Activated CD4-positive, alpha-beta T cell treated with anti-CD3 and anti-CD28 coated beads, Interleukin-2, amount 50 U/mL, for 48 hours (primary cell): ENCODE measurements at regions not wholly inside any gene's neighbourhood (a gene's known extent, or its start where the extent isn't known, plus 50 kb on each side); places are given as distances from the start of the nearest gene placed in this dataset.
"Not testable (repeated sequence)": the region's sequence is repeated elsewhere in the genome, so short reads cannot be mapped to it uniquely, and the experiment has no call there.

ENCODE experiments used
- DNase-seq, 2 experiments: peaks; one replicate each; pipeline ENCODE4 v3.0.0-alpha.2; 2020

DNA sequence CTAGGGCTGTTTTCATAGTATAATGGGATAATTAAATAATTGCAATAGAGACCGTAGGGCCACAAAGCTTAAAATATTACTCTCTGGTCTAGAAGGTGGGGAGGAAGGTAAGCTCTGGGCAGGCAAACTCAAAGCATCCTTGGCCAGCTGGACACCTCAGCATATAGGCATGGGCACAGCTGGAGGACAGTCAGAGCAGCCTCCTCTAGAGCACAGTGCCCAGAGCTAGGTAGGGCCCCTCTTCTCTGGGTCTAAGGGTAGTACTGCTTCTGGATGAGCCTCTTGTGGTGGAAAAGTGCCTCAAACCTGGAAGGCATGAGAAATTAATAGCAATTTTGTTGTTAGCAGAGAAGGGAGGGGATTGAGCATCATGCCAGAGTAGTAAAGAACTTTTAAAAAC is 116.9 kb upstream of the FOXN2 start:
- DNase-seq: no peak

DNA sequence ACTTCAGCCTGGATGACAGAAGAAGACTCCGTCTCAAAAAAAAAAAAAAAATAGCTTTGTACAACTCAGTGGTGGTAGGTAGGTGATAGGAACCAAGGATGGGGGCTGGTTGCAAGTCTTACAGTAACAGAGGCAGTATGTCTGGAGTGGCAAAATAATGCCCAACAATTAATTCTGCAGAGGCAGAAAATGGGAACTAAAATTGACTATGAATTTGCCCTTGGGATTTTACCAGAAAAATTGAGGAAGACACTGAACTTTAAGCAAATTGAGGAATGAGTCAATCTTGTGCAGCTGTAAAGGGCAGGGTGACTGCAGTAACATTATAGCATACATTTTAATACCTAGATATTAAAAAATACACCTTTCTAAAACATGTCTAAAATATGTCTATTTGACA is 116.1 kb upstream of the FOXN2 start:
- DNase-seq: no peak

DNA sequence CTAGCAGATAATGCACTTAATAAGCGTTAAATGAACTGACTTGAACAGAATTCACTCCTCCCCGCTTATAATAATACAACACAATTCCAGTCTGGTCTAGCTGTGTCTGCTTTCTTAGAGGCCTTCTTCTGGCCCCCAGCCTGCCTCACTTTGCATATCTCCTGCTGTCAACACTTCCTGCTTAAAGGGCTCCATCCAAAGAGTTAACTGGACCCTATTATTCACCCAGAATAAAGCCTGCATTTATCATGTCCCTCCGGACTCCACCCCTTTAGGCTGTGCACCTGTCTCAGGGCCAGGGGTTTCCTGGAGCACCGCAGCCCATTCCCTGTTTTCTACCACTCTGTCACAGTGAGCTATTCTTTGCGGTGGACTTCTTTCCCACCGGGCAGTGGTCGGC is 115.4 kb upstream of the FOXN2 start:
- DNase-seq: no peak

DNA sequence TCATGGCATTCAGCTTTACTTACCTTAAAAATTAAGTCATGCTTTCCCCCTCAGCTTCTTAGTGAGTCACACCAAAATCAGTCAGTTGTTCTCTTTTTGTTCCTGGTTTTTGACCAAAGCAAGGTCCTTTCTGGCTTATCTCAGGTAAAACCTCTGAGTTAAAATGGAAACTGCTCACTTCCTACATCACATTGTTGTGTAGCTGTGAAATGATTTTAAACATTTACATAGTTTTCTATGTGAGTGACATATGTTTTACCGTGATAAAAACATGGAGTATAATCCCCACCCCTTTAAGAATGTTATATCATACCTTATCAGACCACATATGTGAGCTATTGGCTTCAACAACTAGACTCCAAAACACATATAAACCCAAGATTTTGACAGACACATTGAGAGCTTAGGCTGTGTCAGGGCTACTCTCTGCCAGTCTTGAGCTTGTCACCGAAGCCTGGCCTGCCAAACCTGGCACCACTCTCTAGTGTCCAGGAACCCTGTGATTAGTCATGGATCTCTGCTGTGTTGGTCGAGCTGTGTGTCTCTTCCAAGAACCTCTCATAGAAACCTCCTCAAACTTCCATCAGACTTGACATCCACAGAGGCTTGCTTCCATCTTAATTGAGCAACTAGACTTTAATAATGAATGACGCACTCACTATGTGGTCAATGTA is 113.7 kb upstream of the FOXN2 start:
- no peak for DNase-seq

DNA sequence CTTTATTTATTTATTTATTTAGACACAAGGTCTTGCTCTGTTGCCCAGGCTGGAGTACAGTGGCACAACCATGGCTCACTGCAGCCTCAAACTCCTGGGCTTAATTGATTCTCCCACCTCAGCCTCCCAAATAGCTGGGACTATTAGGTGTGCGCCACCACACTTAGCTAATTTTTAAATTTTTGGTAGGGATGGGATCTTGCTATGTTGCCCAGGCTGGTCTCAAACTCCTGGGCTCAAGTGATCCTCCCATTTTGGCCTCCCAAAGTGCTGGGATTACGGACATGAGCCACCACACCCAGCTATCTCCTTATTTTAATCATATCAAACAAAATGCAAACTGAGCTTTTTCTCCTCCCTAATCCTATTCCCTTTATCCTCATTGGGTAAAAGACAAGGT is 113.0 kb upstream of the FOXN2 start:
- not testable (repeated sequence) for DNase-seq

DNA sequence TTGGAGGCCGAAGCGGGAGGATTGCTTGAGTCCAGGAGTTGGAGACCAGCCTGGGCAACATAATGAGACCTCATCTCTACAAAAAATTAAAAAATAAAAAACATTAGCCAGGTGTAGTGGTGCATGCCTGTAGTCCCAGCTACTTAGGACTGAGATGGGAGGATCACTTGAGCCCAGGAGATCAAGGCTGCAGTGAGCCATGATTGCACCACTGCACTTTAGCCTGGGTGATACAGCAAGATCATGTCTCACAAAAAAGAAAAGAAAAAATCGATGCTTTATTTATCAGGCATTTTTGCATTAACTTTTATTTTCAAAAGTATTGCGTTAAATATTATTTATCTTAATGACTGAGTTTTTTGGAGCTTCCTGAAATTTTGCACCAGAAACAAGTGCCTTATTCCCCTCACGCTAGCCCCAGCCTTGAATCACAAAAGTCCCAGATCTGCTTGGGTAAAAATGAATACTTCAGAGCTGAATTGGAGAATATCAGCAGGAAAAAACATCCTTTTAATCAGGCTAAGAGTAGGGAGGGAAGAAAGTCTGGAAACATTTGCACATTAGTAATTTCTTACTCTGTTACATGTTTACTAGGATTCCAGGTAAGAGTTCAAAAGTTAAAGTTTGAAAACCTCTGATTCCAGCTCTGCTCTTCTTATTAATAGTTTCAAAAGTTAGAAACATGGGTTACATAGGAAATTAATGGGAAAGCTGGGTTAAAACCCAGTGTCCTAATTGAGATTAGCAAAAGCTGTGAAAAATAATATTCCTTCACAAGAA is 111.4 kb upstream of the FOXN2 start:
- DNase-seq: no peak

DNA sequence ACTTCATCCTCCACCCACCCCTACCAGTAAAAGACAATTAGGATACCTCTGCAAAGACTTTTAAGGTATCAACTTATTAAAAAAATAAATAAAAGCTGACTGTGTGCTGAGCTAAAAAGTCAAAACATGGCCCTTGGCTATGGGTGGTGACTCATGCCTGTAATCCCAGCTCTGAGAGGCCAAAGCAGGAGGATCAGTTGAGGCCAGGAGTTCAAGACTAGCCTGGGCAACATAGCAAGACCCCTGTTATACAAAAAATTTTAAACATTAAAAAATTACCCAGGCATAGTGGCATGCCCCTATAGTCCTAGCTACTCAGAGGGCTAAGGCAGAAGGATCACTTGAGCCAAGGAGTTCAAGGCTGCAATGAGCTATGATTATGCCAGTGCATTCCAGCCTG is 110.8 kb upstream of the FOXN2 start:
- no peak for DNase-seq

DNA sequence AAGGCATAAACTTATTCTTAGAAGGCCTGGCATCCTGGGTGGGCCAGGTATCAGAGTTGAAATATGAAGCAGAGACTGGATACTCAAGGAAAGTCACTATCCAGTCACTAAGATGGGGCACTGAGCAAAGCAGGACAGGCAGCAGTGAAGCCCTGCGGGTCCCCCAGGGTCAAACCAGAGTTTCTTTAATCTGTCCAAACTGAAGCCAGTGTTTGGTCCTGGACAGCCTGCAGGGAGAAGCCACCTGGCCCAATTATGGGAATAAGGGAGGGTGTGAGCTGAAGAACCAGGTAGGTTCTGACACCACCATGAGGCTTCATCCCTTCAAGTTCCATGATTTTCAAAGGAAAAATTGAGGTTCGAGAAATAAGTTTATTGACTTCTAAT is 109.7 kb upstream of the FOXN2 start:
- no peak for DNase-seq

DNA sequence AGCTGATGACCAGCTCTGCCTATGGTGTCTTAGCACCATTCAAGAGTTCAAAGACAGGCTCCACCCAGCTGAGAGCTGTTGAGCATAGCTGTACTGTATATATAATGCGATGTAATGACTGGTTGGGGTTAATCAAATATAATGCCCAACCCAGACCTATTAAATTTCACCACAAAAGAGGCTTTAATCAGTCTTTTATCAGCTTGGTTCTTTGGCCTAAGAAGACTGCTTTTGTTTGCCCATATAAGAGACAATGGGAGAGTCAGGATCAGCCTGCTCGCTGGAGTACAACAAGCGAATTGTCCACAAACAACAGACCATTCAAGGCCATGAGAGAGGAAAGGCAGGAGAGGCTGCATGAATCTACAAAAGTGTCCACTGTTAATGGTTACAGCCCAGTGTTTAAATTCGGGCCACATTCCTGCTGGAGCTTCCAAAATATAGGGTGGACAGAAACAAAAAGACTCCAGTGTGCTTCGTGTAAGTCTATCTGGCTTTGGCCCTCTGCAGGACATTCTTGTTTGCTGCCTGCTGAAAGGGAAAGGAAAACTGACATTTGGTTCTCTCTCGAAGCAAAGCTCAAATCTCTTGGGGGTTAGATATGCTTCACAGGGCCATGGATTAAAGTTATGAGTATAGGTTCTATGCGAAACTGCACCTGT is 109.2 kb upstream of the FOXN2 start:
- DNase-seq: no peak

DNA sequence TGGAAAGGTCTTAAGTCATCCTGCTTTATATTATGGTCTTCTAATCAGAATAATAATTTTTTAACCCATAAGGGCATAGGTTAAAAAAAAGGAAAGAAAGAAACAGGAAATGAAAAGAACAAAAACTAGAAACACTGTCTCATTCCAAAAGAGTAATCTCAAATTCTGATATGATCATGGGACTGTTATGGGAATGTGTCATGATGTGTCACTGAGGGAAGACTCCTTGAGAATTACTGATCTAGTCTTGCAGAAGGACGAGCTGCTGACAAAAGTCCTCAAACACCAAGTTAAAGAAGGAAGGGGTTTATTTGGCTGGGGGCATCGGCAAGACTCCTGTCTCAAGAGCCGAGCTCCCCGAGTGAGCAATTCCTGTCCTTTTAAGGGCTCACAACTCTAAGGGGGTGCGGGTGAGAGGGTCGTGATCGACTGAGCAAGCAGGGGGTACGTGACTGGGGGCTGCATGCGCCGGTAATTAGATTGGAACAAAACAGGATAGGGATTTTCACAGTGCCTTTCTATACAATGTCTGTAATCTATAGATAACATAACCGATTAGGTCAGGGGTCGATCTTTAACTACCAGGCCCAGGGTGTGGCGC is 108.3 kb upstream of the FOXN2 start:
- not testable (repeated sequence) for DNase-seq

DNA sequence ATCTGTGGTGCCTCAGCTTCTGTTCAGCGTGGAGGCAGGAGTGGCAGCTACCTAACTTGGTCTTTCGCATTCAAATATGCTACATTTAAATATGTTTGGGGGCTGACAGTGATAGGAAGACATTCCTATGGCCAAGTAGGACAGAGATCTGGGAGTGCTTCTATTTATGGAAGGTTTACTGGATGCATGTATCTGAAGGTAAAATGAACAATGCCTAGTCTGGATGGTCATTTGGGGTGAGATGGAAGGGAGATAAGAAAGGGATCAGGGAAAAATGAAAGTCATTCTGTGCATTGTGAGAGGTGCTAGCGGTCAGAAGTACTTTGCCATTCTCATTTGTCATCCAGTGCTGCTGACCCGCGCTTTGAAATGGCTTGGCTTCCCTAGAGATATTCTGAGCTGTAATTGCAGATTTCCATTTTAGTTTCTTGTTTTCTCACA is 107.3 kb upstream of the FOXN2 start:
- no peak for DNase-seq

DNA sequence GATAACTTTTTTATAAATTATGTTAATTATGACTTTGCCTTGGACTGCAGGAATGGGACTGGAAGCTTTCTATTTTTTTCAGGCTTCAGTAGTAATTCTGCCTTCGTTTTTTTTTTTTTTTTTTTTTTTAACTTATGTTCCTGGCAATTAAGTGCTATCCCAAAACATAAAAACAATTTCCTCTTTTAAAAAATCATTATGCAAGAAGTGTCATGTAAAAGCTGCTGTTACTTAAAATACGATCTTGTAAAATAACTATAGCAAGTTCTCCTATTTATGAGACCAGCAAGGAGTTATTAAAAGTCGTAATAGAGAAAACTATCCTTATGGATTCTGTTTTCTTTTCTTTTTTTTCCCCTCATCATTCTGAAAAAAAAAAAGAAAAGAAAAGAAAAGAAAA is 106.6 kb upstream of the FOXN2 start:
- DNase-seq: no peak

DNA sequence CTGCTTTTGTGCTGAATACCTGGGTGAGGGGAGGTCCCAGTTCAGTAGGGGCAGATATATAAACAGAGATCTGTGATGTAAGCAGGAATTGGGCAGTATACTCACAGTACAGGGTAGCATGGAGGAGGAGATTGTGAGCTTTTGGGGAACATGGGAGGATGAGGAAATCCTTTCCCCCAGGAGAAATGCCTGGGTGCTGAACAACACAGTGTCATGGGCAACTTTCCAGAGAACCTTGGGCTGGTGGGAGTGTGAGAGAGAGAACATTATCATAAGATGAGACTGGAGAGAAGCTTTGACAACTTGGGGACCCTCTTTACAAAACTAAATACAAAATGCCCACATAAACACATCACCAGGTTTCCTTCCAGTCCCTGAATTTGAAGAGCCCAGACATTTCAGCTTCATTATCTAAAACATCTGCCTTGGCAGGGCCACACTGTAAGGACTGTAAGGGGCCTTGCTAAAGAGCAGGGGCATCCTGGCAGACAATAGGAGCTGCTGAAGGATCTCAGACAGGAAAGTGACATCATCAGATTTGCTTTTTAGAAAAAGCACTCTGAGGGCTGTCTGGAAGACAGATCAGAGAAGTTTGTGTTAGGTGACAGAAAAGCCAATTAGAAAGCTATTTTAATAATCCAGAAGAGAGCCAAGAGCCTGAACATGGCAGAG is 105.1 kb upstream of the FOXN2 start:
- no peak for DNase-seq

DNA sequence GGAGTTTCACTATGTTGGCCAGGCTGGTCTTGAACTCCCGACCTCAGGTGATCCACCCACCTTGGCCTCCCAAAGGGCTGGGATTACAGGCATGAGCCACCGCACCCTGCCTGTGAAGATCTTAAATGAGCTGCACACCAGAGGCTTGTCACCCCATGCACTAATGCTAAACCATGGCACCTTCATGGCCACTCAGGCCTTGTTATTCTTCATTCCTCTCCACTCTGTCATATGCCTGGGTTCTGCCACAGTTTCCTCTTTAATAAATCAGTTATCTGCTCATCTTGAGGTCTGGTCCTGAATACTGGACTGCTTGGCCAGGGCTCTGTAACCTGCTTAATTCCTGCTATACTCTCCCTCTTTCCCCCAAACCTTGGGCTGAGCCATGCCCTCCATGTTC is 104.3 kb upstream of the FOXN2 start:
- DNase-seq: no peak

DNA sequence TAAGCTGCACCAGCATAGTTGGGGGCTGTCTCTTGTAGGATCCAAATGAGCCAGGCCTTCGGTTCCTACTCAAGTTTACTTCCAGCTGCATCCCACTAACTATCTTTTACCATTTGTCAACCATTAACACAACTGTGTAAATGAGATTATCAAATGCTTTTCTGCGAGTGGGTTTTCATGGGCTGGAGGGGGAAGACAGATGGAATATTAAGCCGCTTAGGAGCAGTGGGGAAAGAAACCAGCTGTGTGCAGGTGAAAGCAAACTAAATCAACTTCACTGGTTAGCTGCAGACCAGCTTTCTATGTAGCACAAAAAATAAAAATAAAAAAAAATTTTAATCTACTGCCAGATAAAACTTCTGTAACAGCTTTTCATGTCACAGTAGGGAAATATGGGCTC is 100.8 kb upstream of the FOXN2 start:
- DNase-seq: no peak

DNA sequence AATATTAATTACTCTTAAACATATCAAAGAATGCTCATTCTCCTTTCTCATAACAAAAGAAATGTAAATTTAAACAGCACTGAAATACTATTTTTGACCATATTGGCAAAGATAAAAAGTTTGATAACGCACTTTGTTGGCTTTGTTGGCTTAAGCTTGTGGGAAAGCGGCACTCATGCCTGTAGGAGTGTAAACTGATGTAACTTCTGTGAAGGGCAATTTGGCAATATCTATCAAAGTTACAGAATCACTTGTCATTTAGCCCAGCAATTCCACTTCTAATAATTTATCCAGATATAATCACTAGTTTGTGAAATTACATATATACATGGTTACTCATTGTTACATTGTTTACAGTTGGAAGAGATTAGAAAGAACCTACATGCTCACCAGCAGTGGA is 96.3 kb upstream of the FOXN2 start:
- DNase-seq: no peak

DNA sequence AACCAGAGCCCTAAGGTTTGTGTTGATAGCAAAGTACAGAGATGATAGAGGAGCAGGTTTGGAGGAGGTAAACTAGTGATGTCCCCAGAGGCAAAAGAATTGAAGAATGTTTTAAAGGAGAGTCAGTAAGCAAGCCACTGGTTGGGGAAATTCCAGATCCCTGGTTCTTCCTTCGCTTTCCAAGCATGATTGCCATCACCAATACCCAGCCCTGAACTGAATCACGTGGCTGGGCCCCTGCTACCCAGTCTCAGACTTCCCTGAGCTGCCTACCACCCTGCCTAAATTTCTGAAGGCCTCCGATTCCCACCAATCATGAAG is 95.3 kb upstream of the FOXN2 start:
- DNase-seq: no peak

DNA sequence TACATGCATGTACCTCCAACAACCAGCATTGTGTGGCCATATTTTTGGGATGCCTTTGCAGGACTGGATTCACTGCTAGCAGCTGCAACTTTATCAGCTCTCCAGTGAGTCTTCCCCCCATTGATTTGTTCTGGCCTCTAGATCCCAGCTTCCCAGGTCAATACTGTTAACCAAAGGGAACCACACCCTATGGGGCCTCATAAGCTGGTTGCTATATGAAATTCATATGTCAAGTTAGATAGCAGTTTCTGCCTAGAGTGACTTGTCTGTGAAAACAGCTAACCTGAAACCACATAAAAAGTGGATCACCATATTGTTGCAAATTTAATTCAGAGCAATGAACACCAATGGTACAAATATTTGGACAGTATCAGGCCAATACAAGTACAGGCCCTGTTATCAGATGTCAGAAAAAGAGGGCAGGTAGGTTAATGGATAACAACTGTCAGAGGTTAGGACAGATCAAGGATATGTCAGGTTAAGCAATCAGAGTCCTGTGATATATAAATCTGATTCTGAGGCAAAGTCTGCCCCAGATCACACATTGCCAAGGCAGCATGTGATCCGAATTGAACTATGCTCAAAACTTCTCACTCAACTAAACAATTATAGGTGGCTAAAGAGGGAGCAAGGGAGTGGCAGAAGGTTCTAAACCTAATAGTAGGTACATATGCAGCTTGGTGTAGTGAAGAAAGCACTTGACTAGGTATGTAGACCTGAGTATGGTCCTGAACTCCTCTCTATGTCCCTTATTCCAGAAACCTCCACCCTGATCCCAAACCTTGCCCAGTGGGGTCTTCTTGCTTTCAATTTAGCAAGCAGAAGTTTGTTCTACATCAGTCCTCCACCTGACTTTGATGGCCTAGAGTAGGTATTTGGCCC is 94.7 kb upstream of the FOXN2 start:
- DNase-seq: no peak

DNA sequence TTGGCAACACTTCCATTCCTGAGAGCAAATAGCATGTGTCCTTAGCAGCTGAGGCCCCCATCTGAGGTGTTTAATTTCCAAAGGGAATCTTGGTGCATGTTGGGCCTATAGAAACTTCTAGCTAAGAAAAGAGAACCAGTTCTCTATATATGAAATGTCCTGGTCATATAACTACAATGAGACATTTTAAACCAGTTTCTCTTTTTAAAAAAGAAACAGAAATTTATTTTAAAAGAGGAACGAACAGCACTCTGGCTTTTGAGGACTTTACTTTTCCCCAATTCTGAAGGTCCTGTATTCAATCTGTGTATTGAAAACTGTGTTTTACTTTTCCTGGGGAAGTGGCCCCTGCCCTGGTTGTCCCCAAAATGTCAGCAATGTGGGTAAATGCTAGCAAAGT is 94.0 kb upstream of the FOXN2 start:
- DNase-seq: no peak

DNA sequence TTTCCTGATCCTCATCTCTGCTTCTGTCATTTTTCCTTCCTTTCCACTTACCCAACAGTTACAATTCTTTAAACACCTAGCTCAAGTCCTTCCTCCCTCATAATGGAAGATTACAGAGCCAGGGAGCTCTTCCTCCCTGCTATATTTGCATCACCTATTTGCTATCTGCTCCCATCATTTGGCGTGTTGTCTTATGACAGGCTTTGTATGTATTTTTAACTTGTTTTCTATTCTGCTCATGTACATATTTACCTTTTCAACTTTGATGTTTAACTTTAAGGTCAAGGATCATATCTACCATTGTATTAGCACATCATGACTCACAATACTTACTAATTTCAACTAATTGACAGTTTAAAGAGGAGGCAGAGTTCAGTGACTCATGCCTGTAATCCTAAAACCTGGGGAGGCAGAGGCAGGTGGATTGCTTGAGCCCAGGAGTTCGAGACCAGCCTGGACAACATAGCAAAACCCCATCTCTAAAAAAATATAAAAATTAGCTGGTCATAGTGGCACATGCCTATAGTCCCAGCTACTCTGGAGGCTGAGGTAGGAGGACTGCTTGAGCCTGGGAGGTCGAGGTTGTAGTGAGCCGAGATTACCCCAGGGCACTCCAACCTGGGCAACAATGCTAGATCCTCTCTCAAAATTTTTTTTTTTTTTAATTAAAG is 92.5 kb upstream of the FOXN2 start:
- DNase-seq: no peak

DNA sequence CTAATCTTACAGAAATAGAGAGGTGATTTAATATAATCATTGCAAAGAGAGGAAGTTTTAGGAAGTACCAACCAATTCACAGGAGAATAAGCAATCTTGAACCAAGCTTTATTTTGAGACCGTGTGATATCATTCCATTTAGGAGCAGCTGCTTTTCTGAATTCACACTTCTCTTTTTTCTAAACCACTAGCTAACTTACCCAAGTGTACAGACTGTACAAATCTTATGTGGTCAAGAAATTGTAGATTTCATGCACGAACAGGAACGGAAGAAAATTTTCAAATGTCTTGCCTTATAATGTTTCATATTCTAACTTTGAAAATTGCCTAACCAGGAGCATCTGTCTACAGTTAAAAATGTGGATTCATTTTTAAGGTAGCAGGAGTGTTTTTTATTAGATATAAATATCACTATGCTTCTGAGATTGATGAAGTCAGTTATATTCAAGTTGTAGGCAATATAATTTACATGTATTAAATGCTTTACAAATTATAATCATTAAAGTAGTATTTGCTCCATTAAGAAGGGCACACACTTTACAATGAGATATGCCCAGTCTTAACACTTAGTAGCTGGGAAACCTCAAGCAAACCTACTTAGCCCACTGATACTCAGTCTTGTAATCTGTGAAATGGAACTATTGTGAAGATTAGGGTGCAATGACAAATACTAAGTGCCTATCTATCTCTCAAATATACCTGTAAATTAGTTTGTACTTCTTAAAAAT is 86.7 kb upstream of the FOXN2 start:
- DNase-seq: no peak
